HG03066 (cell line): ENCODE measurements at regions not wholly inside any gene's neighbourhood (a gene's known extent, or its start where the extent isn't known, plus 50 kb on each side); places are given as distances from the start of the nearest gene placed in this dataset.
"Not testable (repeated sequence)": the region's sequence is repeated elsewhere in the genome, so short reads cannot be mapped to it uniquely, and the experiment has no call there.

Experiments used
- ATAC-seq: cut with Tn5 transposase; IDR thresholded peaks from one replicate; pipeline ENCODE4 v1.9.1; 2021; ENCODE audit warnings: low read depth; ENCODE audit not compliant: unreplicated experiment

- no peak for ATAC-seq
Measured at GRCh38 chr4:159410076-159410777, 307.3 kb downstream of the RAPGEF2 start.

GRCh38 chr4:159410891-159411290 lies 308.0 kb downstream of the RAPGEF2 start:
- ATAC-seq = no peak

GRCh38 chr4:159413306-159413943 lies 310.5 kb downstream of the RAPGEF2 start:
- no peak for ATAC-seq

GRCh38 chr4:159414305-159414704 lies 311.4 kb downstream of the RAPGEF2 start:
- ATAC-seq = no peak

DNA sequence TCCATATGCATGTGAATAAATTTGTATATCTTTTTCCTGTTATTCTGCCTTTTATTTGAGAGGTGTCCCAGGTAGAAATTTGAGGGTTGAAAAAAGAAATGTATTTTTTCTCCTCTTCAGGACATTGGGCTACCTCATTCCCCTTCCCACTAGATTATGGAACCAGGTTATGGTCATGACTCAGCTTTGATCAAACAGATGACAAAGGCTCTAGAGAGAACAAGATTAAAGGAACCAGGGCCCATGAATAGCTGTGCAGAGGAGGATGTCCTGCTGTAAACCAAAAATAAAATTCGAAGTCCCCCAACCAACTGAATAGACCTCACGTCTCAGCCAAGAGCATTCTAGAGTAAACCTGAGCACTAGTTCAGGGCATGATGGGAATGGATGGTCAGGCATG lies 313.2 kb downstream of the RAPGEF2 start:
- no peak for ATAC-seq

GRCh38 chr4:159416996-159417395 lies 314.1 kb downstream of the RAPGEF2 start:
- no peak for ATAC-seq

DNA sequence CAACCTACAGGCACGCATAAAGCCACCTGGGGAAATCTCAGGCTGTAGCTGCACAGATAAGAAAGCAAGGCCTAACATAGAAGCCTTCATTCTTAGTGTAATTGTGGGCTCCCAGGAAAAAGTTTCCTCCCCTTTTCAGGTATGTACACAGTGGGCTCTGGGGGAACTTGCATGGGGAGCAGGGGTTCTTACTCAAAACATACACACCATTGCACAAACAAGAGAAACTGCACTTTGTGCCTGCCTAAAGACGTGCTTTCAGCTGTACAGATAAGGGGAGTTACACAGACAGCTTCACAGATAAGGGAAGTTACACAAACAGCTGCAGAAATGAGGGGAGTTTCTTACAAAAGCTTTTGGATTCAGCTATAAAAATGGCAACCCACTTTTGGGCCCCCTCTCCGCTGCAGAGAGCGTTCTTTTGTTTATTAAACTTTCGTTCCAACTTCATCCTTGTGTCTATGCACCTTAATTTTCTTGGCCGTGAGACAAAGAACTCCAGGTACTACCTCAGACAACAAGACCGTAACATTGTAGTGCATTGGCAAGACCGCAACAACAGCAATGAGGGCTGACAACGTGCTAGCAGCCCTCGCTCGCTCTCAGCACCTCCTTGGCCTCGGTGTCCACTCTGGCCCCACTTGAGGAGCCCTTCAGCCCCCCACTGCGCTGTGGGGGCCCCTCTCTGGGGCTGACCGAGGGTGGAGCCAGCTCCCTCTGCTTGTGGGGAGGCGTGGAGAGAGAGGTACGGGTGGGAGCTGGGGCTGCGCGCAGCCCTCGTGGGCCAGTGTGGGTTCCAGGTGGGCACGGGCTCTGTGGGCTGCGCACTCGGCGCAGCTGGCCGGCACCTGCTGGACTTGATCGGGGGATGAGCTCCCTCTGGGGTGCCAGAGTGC lies 317.5 kb downstream of the RAPGEF2 start:
- no peak for ATAC-seq

- ATAC-seq = not testable (repeated sequence)
Measured at GRCh38 chr4:159421058-159421419, 318.2 kb downstream of the RAPGEF2 start.

DNA sequence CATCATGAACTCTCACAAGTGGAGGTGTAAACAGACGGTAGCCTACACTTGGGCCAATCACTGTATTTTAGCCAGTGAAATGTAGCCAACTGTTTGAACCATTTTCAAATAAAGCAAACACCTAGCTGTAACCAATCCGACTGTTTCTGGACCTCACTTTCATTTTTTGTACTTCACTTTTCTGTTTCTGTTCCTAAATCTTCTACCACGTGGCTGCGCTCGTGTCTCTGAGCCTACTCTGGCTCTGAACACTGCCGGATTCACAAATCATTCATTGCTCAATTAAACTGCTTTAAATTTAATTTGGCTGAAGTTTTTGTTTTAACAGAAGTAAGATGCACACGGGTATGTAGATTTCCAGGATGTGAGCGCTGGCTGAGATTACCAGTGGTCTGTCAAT lies 319.1 kb downstream of the RAPGEF2 start:
- no peak for ATAC-seq

DNA sequence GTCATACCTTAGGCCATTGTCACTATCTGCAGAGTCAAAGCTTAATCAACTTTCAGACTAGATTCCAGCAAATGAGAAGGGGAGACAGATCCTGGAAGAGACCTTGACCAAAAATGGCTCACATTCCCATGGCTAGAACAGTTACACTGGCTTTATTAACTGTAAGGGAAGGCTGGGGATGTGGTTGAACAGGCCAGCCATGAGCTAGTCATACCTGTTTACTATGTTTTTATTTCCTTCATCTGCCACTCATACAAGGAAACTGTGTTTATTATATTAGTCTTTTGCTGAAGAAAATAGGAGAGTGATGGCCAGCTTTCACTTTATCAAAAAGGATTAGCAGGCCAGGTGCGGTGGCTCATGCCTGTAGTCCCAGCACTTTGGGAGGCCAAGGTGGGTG lies 319.7 kb downstream of the RAPGEF2 start:
- no peak for ATAC-seq

GRCh38 chr4:159425737-159426305 lies 322.9 kb downstream of the RAPGEF2 start:
- ATAC-seq = no peak

GRCh38 chr4:159428293-159428692 lies 325.4 kb downstream of the RAPGEF2 start:
- no peak for ATAC-seq

- ATAC-seq = no peak
Measured at GRCh38 chr4:159428975-159429692, 326.3 kb downstream of the RAPGEF2 start.

DNA sequence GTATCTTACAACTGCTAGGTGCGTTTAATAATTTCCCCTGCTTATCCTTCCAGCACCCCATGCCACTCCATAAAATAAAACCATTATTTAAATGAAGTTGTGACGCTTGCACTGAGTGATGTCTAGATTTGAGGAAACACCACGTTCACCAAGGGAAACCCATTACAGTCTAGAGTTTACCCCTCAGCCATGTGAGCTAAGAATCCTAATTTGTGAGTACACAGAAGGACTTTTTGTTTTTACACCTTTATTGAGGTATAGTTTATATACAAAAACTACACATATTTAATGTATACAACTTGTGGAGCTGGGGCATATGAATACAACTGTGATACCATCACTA lies 326.8 kb downstream of the RAPGEF2 start:
- no peak for ATAC-seq

DNA sequence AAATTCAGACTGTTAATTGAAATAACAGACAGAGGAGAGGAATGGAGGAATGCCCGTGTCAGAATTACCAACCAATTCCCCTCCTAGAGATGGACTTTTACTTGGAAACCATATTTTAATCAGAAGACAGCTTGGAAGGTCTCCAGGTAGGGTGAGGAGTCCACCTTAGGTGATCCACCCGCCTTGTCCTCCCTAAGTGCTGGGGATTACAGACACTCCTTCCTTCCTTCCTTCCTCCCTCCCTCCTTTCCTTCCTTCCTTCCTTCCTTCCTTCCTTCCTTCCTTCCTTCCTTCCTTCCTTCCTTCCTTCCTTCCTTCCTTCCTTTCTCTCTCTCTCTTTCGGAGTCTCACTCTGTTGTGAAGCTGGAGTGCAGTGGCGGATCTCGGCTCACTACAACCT lies 328.0 kb downstream of the RAPGEF2 start:
- no peak for ATAC-seq

- no peak for ATAC-seq
Measured at GRCh38 chr4:159432436-159432835, 329.6 kb downstream of the RAPGEF2 start.

- no peak for ATAC-seq
Measured at GRCh38 chr4:159433337-159433736, 330.5 kb downstream of the RAPGEF2 start.

GRCh38 chr4:159434114-159434870 lies 331.4 kb downstream of the RAPGEF2 start:
- ATAC-seq = no peak

DNA sequence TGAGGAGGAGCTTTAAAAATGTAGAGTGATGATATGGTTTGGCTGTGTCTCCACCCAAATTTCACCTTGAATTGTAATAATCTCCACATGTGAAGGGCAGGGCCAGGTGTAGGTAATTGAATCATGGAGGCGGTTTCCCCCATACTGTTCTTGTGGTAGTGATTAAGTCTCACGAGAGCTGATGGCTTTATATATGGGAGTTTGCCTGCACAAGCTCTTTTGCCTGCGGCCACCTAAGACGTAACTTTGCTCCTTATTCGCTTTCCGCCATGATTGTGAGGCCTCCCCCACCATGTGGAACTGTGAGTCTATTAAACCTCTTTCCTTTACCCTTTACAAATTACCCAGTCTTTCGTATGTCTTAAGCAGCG lies 332.0 kb downstream of the RAPGEF2 start:
- no peak for ATAC-seq

GRCh38 chr4:159435561-159436023 lies 332.7 kb downstream of the RAPGEF2 start:
- ATAC-seq = no peak
